ENCODE measurements at regions not wholly inside any gene's neighbourhood (a gene's known extent, or its start where the extent isn't known, plus 50 kb on each side); places are given as distances from the start of the nearest gene placed in this dataset.

GRCh38 chr5:4766101-4766500 lies 374.0 kb upstream of the ADAMTS16 start:
- Histone ChIP-seq H3K27ac (no peak overlapping the region), H3K27me3 (replicated peaks; ENCODE audit: insufficient read depth) (no peaks in the 10 kb centered on the region), H3K36me3 (no peaks in the 10 kb centered on the region), H3K4me1 (replicated peaks) (no peaks in the 10 kb centered on the region), H3K4me3 (no peak overlapping the region), H3K9me3 (no peaks in the 10 kb centered on the region)
- intact Hi-C loops (cut with DNase I) = no loop called here
- TF ChIP-seq POLR2A (IDR thresholded peaks at IDR 0.05) (no peak), CTCF (IDR thresholded peaks at IDR 0.05) (no peak), POLR2AphosphoS5 (IDR thresholded peaks at IDR 0.05) (no peak)
- no peak for DNase-seq (ENCODE audit: low spot score)
- WGBS = 44% methylated on average over 1 of the region's 1 CpG

- no peak for DNase-seq (ENCODE audit: low spot score)
- Histone ChIP-seq H3K27me3 (replicated peaks; ENCODE audit: insufficient read depth) (no peaks in the 10 kb centered on the region), H3K9me3 (no peaks in the 10 kb centered on the region), H3K27ac (no peak overlapping the region), H3K4me1 (replicated peaks) (no peaks in the 10 kb centered on the region), H3K36me3 (no peaks in the 10 kb centered on the region), H3K4me3 (no peak overlapping the region)
- 53% methylated on average over 1 of the region's 1 CpG for WGBS
- TF ChIP-seq CTCF (IDR thresholded peaks at IDR 0.05) = no peak
- no peak for TF ChIP-seq POLR2A (IDR thresholded peaks at IDR 0.05)
- TF ChIP-seq POLR2AphosphoS5 (IDR thresholded peaks at IDR 0.05) = no peak
- intact Hi-C loops (cut with DNase I) = no loop called here
Observed at GRCh38 chr5:4772591-4772990, 367.5 kb upstream of the ADAMTS16 start.

GRCh38 chr5:4773827-4774317 lies 366.3 kb upstream of the ADAMTS16 start:
- intact Hi-C loops (cut with DNase I) = no loop called here
- Histone ChIP-seq H3K4me3 (no peak overlapping the region), H3K36me3 (no peaks in the 10 kb centered on the region), H3K9me3 (no peaks in the 10 kb centered on the region), H3K27me3 (replicated peaks; ENCODE audit: insufficient read depth) (no peaks in the 10 kb centered on the region), H3K27ac (no peak overlapping the region), H3K4me1 (replicated peaks) (no peaks in the 10 kb centered on the region)
- TF ChIP-seq CTCF (IDR thresholded peaks at IDR 0.05) = no peak
- no peak for TF ChIP-seq POLR2AphosphoS5 (IDR thresholded peaks at IDR 0.05)
- TF ChIP-seq POLR2A (IDR thresholded peaks at IDR 0.05) = no peak
- no peak for DNase-seq (ENCODE audit: low spot score)
- WGBS = 75% methylated on average over 1 of the region's 1 CpG

- H3K36me3 ChIP-seq = no peaks in the 10 kb centered on the region
- H3K27me3 ChIP-seq (replicated peaks; ENCODE audit: insufficient read depth) = no peaks in the 10 kb centered on the region
- DNase-seq (ENCODE audit: low spot score) = no peak
- no peaks in the 10 kb centered on the region for H3K9me3 ChIP-seq
- intact Hi-C loops (cut with DNase I) = no loop called here
- no peak overlapping the region for H3K27ac ChIP-seq
- WGBS = 76% methylated on average over 4 of the region's 4 CpGs
- TF ChIP-seq POLR2AphosphoS5 (IDR thresholded peaks at IDR 0.05) = no peak
- no peak for TF ChIP-seq CTCF (IDR thresholded peaks at IDR 0.05)
- no peaks in the 10 kb centered on the region for H3K4me1 ChIP-seq (replicated peaks)
- no peak overlapping the region for H3K4me3 ChIP-seq
Observed at GRCh38 chr5:4777435-4777834, 362.7 kb upstream of the ADAMTS16 start.

- TF ChIP-seq POLR2A (IDR thresholded peaks at IDR 0.05) = no peak
- TF ChIP-seq CTCF (IDR thresholded peaks at IDR 0.05) = no peak
- TF ChIP-seq POLR2AphosphoS5 (IDR thresholded peaks at IDR 0.05) = no peak
- WGBS = 41% methylated on average over 4 of the region's 4 CpGs
- H3K4me1 ChIP-seq (replicated peaks) = no peaks in the 10 kb centered on the region
- H3K9me3 ChIP-seq = no peaks in the 10 kb centered on the region
- no peak overlapping the region for H3K27ac ChIP-seq
- H3K4me3 ChIP-seq = no peak overlapping the region
- intact Hi-C loops (cut with DNase I) = no loop called here
- no peaks in the 10 kb centered on the region for H3K27me3 ChIP-seq (replicated peaks; ENCODE audit: insufficient read depth)
- no peaks in the 10 kb centered on the region for H3K36me3 ChIP-seq
- no peak for DNase-seq (ENCODE audit: low spot score)
Observed at GRCh38 chr5:4780633-4781032, 359.5 kb upstream of the ADAMTS16 start.

Data from prostate gland (tissue), 2 donors.